ENCODE measurements at regions not wholly inside any gene's neighbourhood (a gene's known extent, or its start where the extent isn't known, plus 50 kb on each side); places are given as distances from the start of the nearest gene placed in this dataset.
"Not testable (repeated sequence)": the region's sequence is repeated elsewhere in the genome, so short reads cannot be mapped to it uniquely, and the experiment has no call there.

DNA sequence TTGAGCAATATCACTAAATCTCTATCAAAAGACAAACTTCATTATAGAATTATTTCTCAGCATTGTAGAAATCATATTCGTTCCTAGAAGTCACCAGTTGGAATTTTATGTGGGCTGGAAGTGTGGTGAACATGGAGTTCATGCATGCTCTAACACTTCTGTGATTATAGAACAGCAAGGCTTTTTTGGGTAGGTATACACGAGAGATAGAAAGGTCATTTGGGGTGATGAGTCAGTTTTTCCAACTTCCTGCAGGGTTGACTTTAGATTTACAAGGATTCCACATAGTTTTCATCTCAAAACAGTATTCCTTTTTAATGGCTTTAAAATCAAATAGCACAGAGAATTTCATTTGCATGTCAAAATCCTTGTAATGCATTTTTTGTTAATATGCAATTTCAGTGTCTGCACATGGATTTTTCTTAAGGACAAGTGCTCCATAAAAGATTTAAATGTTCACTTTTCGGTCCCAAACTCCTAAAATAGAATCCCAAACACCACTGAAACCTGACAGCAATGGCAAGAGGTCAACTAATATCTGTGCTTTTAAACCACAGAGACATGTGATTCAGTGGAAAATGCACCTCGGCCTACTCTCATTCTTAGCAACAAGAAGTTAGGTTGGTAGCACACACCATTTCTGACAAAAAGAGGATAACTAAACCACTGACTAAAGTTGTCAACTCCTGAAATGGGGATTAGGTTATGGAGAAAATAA is 211.0 kb downstream of the MOXD1 start:
- Histone ChIP-seq H3F3A (ENCODE audit: insufficient read depth, low read length) (no peaks in the 10 kb centered on the region), H3K36me3 (replicated peaks; ENCODE audit: insufficient read depth, low read length) (no peaks in the 10 kb centered on the region), H4K20me1 (ENCODE audit: insufficient read depth, low read length) (no peaks in the 10 kb centered on the region), H3K27me3 (replicated peaks; ENCODE audit: insufficient read depth, low read length) (no peaks in the 10 kb centered on the region), H2AFZ (ENCODE audit: low read length) (no peak overlapping the region), H3K9me2 (replicated peaks; ENCODE audit: insufficient read depth, low read length) (no peaks in the 10 kb centered on the region), H3K79me2 (ENCODE audit: low read length) (no peaks in the 10 kb centered on the region), H3K27ac (ENCODE audit: low read length) (no peak overlapping the region), H3K4me2 (ENCODE audit: low read depth, low read length) (0 out of 2 replicates have a peak overlapping the region, but pooled peaks have one; percentile 17), H3K9me3 (replicated peaks; ENCODE audit: insufficient read depth, low read length) (no peaks in the 10 kb centered on the region), H3K4me3 (ENCODE audit: low read length) (no peak overlapping the region), H3K9ac (ENCODE audit: low read length) (no peak overlapping the region), H3K4me1 (ENCODE audit: low read length) (peaks cover 16% of the 10 kb centered on the region)
- DNase-seq = peak; percentile 58
- TF ChIP-seq EZH2 (optimal IDR thresholded peaks at IDR 0.05; ENCODE audit: low read depth, low read length) = no peak
- TF ChIP-seq EZH2phosphoT487 (IDR thresholded peaks at IDR 0.05; ENCODE audit: low read length) = no peak
- no peak for TF ChIP-seq CTCF (IDR thresholded peaks at IDR 0.05; ENCODE audit: low read length)

DNA sequence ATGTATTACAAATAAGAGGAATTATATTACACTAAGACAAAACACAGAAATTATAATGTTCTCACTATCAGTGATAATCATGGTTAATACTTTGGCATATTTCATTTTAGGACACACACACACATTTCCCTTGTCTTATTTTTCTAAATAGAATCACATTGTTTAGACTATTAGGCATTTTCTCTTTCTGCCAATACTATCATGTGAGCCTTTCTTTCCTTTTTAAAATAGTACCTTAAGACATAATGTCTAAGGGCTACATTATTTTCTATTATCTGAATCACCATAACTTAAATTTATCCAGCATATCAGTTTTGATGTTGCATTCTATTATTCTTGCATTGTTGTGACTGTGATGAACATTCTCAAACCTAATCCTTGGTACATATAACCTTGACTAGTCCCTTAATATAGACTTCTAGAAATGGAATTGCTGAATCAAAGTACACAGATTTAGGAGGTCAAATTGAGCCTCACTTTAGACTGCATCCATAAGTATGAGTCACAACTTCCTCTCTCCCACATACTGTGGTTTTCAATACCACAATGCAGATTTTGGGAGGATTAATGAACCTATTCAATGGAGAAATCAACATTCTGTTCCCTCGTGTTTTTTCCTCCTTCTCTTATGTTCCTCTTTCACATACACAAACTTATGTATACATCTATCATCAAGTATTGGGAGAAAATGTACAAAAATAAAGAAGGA is 212.6 kb downstream of the MOXD1 start:
- Histone ChIP-seq H3F3A (ENCODE audit: insufficient read depth, low read length) (no peaks in the 10 kb centered on the region), H2AFZ (ENCODE audit: low read length) (no peak overlapping the region), H3K4me3 (ENCODE audit: low read length) (no peak overlapping the region), H4K20me1 (ENCODE audit: insufficient read depth, low read length) (no peaks in the 10 kb centered on the region), H3K4me2 (ENCODE audit: low read depth, low read length) (no peak overlapping the region), H3K27ac (ENCODE audit: low read length) (no peak overlapping the region), H3K9ac (ENCODE audit: low read length) (no peak overlapping the region), H3K79me2 (ENCODE audit: low read length) (no peaks in the 10 kb centered on the region), H3K9me2 (replicated peaks; ENCODE audit: insufficient read depth, low read length) (no peaks in the 10 kb centered on the region), H3K4me1 (ENCODE audit: low read length) (peaks cover 13% of the 10 kb centered on the region), H3K9me3 (replicated peaks; ENCODE audit: insufficient read depth, low read length) (no peaks in the 10 kb centered on the region), H3K36me3 (replicated peaks; ENCODE audit: insufficient read depth, low read length) (no peaks in the 10 kb centered on the region), H3K27me3 (replicated peaks; ENCODE audit: insufficient read depth, low read length) (no peaks in the 10 kb centered on the region)
- no peak for DNase-seq
- TF ChIP-seq EZH2phosphoT487 (IDR thresholded peaks at IDR 0.05; ENCODE audit: low read length) (no peak), EZH2 (optimal IDR thresholded peaks at IDR 0.05; ENCODE audit: low read depth, low read length) (no peak), CTCF (IDR thresholded peaks at IDR 0.05; ENCODE audit: low read length) (no peak)

DNA sequence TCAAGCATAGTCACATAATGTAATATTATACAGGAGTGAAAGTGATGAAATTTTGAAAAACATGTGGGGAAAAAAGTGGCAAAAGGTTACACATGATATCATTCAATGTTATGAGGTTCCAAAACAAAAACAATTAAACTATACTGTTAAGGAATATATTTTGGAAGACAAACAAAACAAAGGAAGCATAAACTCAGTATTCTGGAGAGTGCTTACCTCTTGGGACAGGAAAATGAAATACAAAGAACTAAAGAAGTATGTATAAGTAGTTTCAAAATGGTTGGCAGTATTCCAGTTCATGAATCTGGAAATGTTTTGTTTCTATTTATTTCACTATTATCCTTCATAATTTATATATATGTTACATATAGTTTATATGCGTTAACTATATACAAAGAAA is 213.5 kb downstream of the MOXD1 start:
- Histone ChIP-seq H3K36me3 (replicated peaks; ENCODE audit: insufficient read depth, low read length) (no peaks in the 10 kb centered on the region), H3K27ac (ENCODE audit: low read length) (no peak overlapping the region)
- TF ChIP-seq EZH2 (optimal IDR thresholded peaks at IDR 0.05; ENCODE audit: low read depth, low read length) = no peak
- TF ChIP-seq CTCF (IDR thresholded peaks at IDR 0.05; ENCODE audit: low read length) = no peak
- TF ChIP-seq EZH2phosphoT487 (IDR thresholded peaks at IDR 0.05; ENCODE audit: low read length) = no peak

GRCh38 chr6:132184966-132185365 is 216.3 kb downstream of the MOXD1 start:
- not testable (repeated sequence) for H3K9ac ChIP-seq (ENCODE audit: low read length); H3K27ac ChIP-seq (ENCODE audit: low read length); H3K4me1 ChIP-seq (ENCODE audit: low read length); H2AFZ ChIP-seq (ENCODE audit: low read length); H3K79me2 ChIP-seq (ENCODE audit: low read length); H3F3A ChIP-seq (ENCODE audit: insufficient read depth, low read length); H3K27me3 ChIP-seq (replicated peaks; ENCODE audit: insufficient read depth, low read length); H3K9me3 ChIP-seq (replicated peaks; ENCODE audit: insufficient read depth, low read length); H3K4me2 ChIP-seq (ENCODE audit: low read depth, low read length); H3K36me3 ChIP-seq (replicated peaks; ENCODE audit: insufficient read depth, low read length); H4K20me1 ChIP-seq (ENCODE audit: insufficient read depth, low read length); H3K9me2 ChIP-seq (replicated peaks; ENCODE audit: insufficient read depth, low read length); DNase-seq; H3K4me3 ChIP-seq (ENCODE audit: low read length)

More for the DNA sequence above, 213.5 kb downstream of the MOXD1 start:
- H3K9me3 ChIP-seq (replicated peaks; ENCODE audit: insufficient read depth, low read length) = no peaks in the 10 kb centered on the region
- H3K27me3 ChIP-seq (replicated peaks; ENCODE audit: insufficient read depth, low read length) = no peaks in the 10 kb centered on the region
- H3K9me2 ChIP-seq (replicated peaks; ENCODE audit: insufficient read depth, low read length) = no peaks in the 10 kb centered on the region
- DNase-seq = no peak
- H3K79me2 ChIP-seq (ENCODE audit: low read length) = no peaks in the 10 kb centered on the region
- no peak overlapping the region for H3K4me2 ChIP-seq (ENCODE audit: low read depth, low read length)
- H3K4me3 ChIP-seq (ENCODE audit: low read length) = no peak overlapping the region
- H4K20me1 ChIP-seq (ENCODE audit: insufficient read depth, low read length) = no peaks in the 10 kb centered on the region
- H2AFZ ChIP-seq (ENCODE audit: low read length) = no peak overlapping the region
- no peaks in the 10 kb centered on the region for H3F3A ChIP-seq (ENCODE audit: insufficient read depth, low read length)
- H3K4me1 ChIP-seq (ENCODE audit: low read length) = peaks cover 13% of the 10 kb centered on the region
- H3K9ac ChIP-seq (ENCODE audit: low read length) = no peak overlapping the region

All from MM.1S (cell line).